22Rv1 (cell line): ENCODE measurements at regions not wholly inside any gene's neighbourhood (a gene's known extent, or its start where the extent isn't known, plus 50 kb on each side); places are given as distances from the start of the nearest gene placed in this dataset.

Source experiments
- ZFX ChIP-seq: fragments of 450-650 bp; IDR thresholded peaks from 2 replicates; pipeline ENCODE4 v1.6.1; 2017; ENCODE audit warnings: antibody characterized with exemption, borderline replicate concordance
- TF ChIP-seq, protein P1 (sequence below): fragments of 450-650 bp; IDR thresholded peaks from 2 replicates; pipeline ENCODE4 v1.5.1; 2017; ENCODE audit warnings: mild to moderate bottlenecking

DNA sequence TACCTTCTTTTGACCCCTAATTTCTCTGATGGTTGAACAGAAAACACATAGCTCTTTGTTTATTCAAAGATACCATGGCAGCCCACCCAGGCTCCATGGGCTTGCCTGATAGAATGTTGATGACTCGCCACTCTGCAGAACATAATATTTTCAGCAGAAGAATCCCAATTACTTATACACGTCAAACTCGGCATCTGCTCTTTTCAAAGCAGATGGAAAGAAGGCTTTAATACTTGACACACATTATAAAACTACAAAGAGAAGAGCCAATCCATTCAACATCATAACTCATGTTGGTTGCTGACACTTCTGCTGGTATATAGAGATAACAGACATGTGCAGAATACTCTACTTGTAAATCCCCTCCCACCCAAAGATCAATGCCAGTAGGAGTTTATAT is 69.0 kb downstream of the FOXI2 start:
- TF ChIP-seq, protein P1, sequence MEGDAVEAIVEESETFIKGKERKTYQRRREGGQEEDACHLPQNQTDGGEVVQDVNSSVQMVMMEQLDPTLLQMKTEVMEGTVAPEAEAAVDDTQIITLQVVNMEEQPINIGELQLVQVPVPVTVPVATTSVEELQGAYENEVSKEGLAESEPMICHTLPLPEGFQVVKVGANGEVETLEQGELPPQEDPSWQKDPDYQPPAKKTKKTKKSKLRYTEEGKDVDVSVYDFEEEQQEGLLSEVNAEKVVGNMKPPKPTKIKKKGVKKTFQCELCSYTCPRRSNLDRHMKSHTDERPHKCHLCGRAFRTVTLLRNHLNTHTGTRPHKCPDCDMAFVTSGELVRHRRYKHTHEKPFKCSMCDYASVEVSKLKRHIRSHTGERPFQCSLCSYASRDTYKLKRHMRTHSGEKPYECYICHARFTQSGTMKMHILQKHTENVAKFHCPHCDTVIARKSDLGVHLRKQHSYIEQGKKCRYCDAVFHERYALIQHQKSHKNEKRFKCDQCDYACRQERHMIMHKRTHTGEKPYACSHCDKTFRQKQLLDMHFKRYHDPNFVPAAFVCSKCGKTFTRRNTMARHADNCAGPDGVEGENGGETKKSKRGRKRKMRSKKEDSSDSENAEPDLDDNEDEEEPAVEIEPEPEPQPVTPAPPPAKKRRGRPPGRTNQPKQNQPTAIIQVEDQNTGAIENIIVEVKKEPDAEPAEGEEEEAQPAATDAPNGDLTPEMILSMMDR, result no peak
- no peak for TF ChIP-seq ZFX
